ENCODE measurements at regions not wholly inside any gene's neighbourhood (a gene's known extent, or its start where the extent isn't known, plus 50 kb on each side); places are given as distances from the start of the nearest gene placed in this dataset.

GRCh38 chr11:70727899-70728620 lies 329.7 kb downstream of the CTTN start:
- TF ChIP-seq CTCF (IDR thresholded peaks at IDR 0.05) (no peak), FOXJ3 (CRISPR knock-in tag; IDR thresholded peaks at IDR 0.05) (no peak), RFX5 (IDR thresholded peaks at IDR 0.05; ENCODE audit: low read length) (no peak), MAX (IDR thresholded peaks at IDR 0.05; ENCODE audit: low read depth) (no peak), JUND (IDR thresholded peaks at IDR 0.05) (no peak), NFIC (IDR thresholded peaks at IDR 0.05; ENCODE audit: borderline replicate concordance) (no peak), POLR2AphosphoS5 (IDR thresholded peaks at IDR 0.05; ENCODE audit: low read depth, low read length) (no peak), REST (IDR thresholded peaks at IDR 0.05; ENCODE audit: low read depth, low read length) (no peak), SIN3A (IDR thresholded peaks at IDR 0.05; ENCODE audit: borderline replicate concordance, low read depth, low read length) (no peak), FOSL2 (IDR thresholded peaks at IDR 0.05; ENCODE audit: borderline replicate concordance, low read depth) (no peak), RCOR1 (IDR thresholded peaks at IDR 0.05; ENCODE audit: low read length) (no peak)

Data from SK-N-SH (cell line).